ENCODE measurements at regions not wholly inside any gene's neighbourhood (a gene's known extent, or its start where the extent isn't known, plus 50 kb on each side); places are given as distances from the start of the nearest gene placed in this dataset.

DNA sequence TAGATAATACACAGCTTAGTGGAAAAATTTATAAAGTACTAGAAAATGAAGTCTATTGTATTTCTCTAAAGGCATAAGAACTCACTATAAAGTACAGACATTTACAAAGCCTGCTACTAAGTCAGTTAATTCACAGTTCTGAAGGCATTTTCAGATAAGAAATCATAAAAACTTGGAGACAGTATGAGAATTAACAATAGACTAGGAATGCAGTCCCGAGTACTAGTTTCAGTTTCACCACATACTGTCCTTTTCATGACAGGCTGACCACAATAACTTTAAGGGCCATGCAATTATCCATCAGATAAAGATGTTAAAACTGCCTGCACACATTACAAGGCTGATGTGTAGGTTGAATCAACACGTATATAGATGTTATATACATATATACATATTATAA is 362.6 kb upstream of the SMC2 start:
- TF ChIP-seq, protein P1, sequence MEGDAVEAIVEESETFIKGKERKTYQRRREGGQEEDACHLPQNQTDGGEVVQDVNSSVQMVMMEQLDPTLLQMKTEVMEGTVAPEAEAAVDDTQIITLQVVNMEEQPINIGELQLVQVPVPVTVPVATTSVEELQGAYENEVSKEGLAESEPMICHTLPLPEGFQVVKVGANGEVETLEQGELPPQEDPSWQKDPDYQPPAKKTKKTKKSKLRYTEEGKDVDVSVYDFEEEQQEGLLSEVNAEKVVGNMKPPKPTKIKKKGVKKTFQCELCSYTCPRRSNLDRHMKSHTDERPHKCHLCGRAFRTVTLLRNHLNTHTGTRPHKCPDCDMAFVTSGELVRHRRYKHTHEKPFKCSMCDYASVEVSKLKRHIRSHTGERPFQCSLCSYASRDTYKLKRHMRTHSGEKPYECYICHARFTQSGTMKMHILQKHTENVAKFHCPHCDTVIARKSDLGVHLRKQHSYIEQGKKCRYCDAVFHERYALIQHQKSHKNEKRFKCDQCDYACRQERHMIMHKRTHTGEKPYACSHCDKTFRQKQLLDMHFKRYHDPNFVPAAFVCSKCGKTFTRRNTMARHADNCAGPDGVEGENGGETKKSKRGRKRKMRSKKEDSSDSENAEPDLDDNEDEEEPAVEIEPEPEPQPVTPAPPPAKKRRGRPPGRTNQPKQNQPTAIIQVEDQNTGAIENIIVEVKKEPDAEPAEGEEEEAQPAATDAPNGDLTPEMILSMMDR (IDR thresholded peaks at IDR 0.05), result no peak
- TF ChIP-seq POLR2AphosphoS5 (IDR thresholded peaks at IDR 0.05), result no peak

Data from breast epithelium (tissue), 3 donors.